GM19099 (cell line): ENCODE measurements at regions not wholly inside any gene's neighbourhood (a gene's known extent, or its start where the extent isn't known, plus 50 kb on each side); places are given as distances from the start of the nearest gene placed in this dataset.

ENCODE experiments used
- POLR2A ChIP-seq: IDR thresholded peaks from 3 replicates; pipeline ENCODE4 v1.6.1; 2011; ENCODE audit warnings: low read depth; ENCODE audit not compliant: insufficient read length; ENCODE audit errors: extremely low read depth

- TF ChIP-seq POLR2A, result no peak
Measured at GRCh38 chr6:28585335-28585734, 59.7 kb downstream of the GPX5 start.

GRCh38 chr6:28586324-28586723 lies 60.6 kb downstream of the GPX5 start:
- TF ChIP-seq POLR2A, result no peak

- peak; percentile 67 for TF ChIP-seq POLR2A
Measured at GRCh38 chr6:28586962-28587745, 61.5 kb downstream of the GPX5 start.

- no peak for TF ChIP-seq POLR2A
Measured at GRCh38 chr6:28587746-28588075, 62.0 kb downstream of the GPX5 start.

GRCh38 chr6:28588666-28589065 lies 63.0 kb downstream of the GPX5 start:
- no peak for TF ChIP-seq POLR2A

GRCh38 chr6:28589234-28589956 lies 63.7 kb downstream of the GPX5 start:
- TF ChIP-seq POLR2A, result no peak

- no peak for TF ChIP-seq POLR2A
Measured at GRCh38 chr6:28589957-28590349, 64.3 kb downstream of the GPX5 start.

- no peak for TF ChIP-seq POLR2A
Measured at GRCh38 chr6:28597217-28597835, 71.6 kb downstream of the GPX5 start.

- no peak for TF ChIP-seq POLR2A
Measured at GRCh38 chr6:28597924-28598722, 72.4 kb downstream of the GPX5 start.

- TF ChIP-seq POLR2A, result no peak
Measured at GRCh38 chr6:28598757-28599686, 73.3 kb downstream of the GPX5 start.

GRCh38 chr6:28600245-28600644 lies 74.6 kb downstream of the GPX5 start:
- TF ChIP-seq POLR2A, result no peak

- TF ChIP-seq POLR2A, result no peak
Measured at GRCh38 chr6:28603891-28604290, 78.2 kb downstream of the GPX5 start.

GRCh38 chr6:28606424-28607391 lies 81.0 kb downstream of the GPX5 start:
- TF ChIP-seq POLR2A, result no peak

- no peak for TF ChIP-seq POLR2A
Measured at GRCh38 chr6:28607990-28608389, 82.3 kb downstream of the GPX5 start.

- TF ChIP-seq POLR2A, result no peak
Measured at GRCh38 chr6:28609672-28610071, 84.0 kb downstream of the GPX5 start.
